ENCODE measurements at regions not wholly inside any gene's neighbourhood (a gene's known extent, or its start where the extent isn't known, plus 50 kb on each side); places are given as distances from the start of the nearest gene placed in this dataset.

GRCh38 chr2:142714600-142714999 is 162.9 kb upstream of the KYNU start:
- ChIA-PET CTCF (no interaction called here), POLR2A (no interaction called here)
- H3K9me3 Mint-ChIP-seq (ENCODE audit: insufficient read depth): no peaks in the 10 kb centered on the region
- H4K20me1 ChIP-seq (ENCODE audit: control insufficient read depth, insufficient read depth, low read length, poor library complexity, severe bottlenecking): no peaks in the 10 kb centered on the region
- TF ChIP-seq CTCF (IDR thresholded peaks at IDR 0.05) (no peak), EZH2 (IDR thresholded peaks at IDR 0.05; ENCODE audit: borderline replicate concordance, insufficient read depth, low read depth, low read length, poor library complexity, severe bottlenecking) (no peak)
- no peak overlapping the region for H3K9ac ChIP-seq (ENCODE audit: low read length)
- H3K27ac ChIP-seq (ENCODE audit: low read length in 2 of 2): no peak overlapping the region
- DNase-seq (no peak), ATAC-seq (ENCODE audit: low read depth) (no peak)
- intact Hi-C loops (cut with micrococcal nuclease): no loop called here
- H3K27me3 ChIP-seq (replicated peaks in 1 of 4; ENCODE audit: control extremely low read depth in 1 of 4, control insufficient read depth in 3 of 4, insufficient read depth in 4 of 4, low read length in 3 of 4): no peaks in the 10 kb centered on the region
- no peaks in the 10 kb centered on the region for H3K36me3 ChIP-seq (replicated peaks in 1 of 2; ENCODE audit: control extremely low read depth in 1 of 2, control insufficient read depth in 1 of 2, extremely low read depth in 1 of 2, insufficient read depth in 2 of 2, low read length in 1 of 2)
- H3K27ac Mint-ChIP-seq: no peak overlapping the region
- H3K9me3 ChIP-seq (ENCODE audit: control extremely low read depth in 1 of 3, control insufficient read depth in 2 of 3, insufficient read depth in 1 of 3, low read length in 2 of 3): no peaks in the 10 kb centered on the region
- no peak overlapping the region for H2AFZ ChIP-seq (ENCODE audit: insufficient read depth, low read depth, low read length, poor library complexity, severe bottlenecking)
- WGBS (ENCODE audit: insufficient coverage): no CpG with 5 or more reads among the region's 2 CpGs
- no peaks in the 10 kb centered on the region for H3K79me2 ChIP-seq (ENCODE audit: control insufficient read depth, insufficient read depth, low read length)
- no peaks in the 10 kb centered on the region for H3K4me1 Mint-ChIP-seq
- H3K4me1 ChIP-seq (ENCODE audit: control insufficient read depth in 2 of 2, insufficient read depth in 2 of 2, low read length in 2 of 2): no peaks in the 10 kb centered on the region
- no peak overlapping the region for H3K4me3 ChIP-seq (ENCODE audit: control extremely low read depth in 1 of 5, extremely low read depth in 1 of 5, insufficient read depth in 1 of 5, low read depth in 2 of 5, low read length in 4 of 5)
- no peak overlapping the region for H3K4me3 Mint-ChIP-seq
- H3K27me3 Mint-ChIP-seq: peaks cover 6% of the 10 kb centered on the region
- no peak overlapping the region for H3K4me2 ChIP-seq (replicated peaks; ENCODE audit: low read depth, low read length, poor library complexity, severe bottlenecking)

GRCh38 chr2:142710336-142710735 is 167.1 kb upstream of the KYNU start:
- Mint-ChIP-seq H3K27me3 (peaks cover 6% of the 10 kb centered on the region), H3K27ac (no peak overlapping the region), H3K4me1 (no peaks in the 10 kb centered on the region), H3K4me3 (no peak overlapping the region), H3K9me3 (ENCODE audit: insufficient read depth) (no peaks in the 10 kb centered on the region)
- H4K20me1 ChIP-seq (ENCODE audit: control insufficient read depth, insufficient read depth, low read length, poor library complexity, severe bottlenecking): no peaks in the 10 kb centered on the region
- H3K36me3 ChIP-seq (replicated peaks in 1 of 2; ENCODE audit: control extremely low read depth in 1 of 2, control insufficient read depth in 1 of 2, extremely low read depth in 1 of 2, insufficient read depth in 2 of 2, low read length in 1 of 2): no peaks in the 10 kb centered on the region
- WGBS (ENCODE audit: insufficient coverage): 67% methylated on average over 1 of the region's 1 CpG
- H3K4me3 ChIP-seq (ENCODE audit: control extremely low read depth in 1 of 5, extremely low read depth in 1 of 5, insufficient read depth in 1 of 5, low read depth in 2 of 5, low read length in 4 of 5): no peak overlapping the region
- H3K9me3 ChIP-seq (ENCODE audit: control extremely low read depth in 1 of 3, control insufficient read depth in 2 of 3, insufficient read depth in 1 of 3, low read length in 2 of 3): no peaks in the 10 kb centered on the region
- TF ChIP-seq CTCF (IDR thresholded peaks at IDR 0.05): no peak
- TF ChIP-seq EZH2 (IDR thresholded peaks at IDR 0.05; ENCODE audit: borderline replicate concordance, insufficient read depth, low read depth, low read length, poor library complexity, severe bottlenecking): no peak
- DNase-seq (no peak), ATAC-seq (ENCODE audit: low read depth) (no peak)
- H3K79me2 ChIP-seq (ENCODE audit: control insufficient read depth, insufficient read depth, low read length): no peaks in the 10 kb centered on the region
- no peak overlapping the region for H2AFZ ChIP-seq (ENCODE audit: insufficient read depth, low read depth, low read length, poor library complexity, severe bottlenecking)
- CTCF ChIA-PET: no interaction called here
- no peak overlapping the region for H3K4me2 ChIP-seq (replicated peaks; ENCODE audit: low read depth, low read length, poor library complexity, severe bottlenecking)
- no peak overlapping the region for H3K27ac ChIP-seq (ENCODE audit: low read length in 2 of 2)
- H3K27me3 ChIP-seq (replicated peaks in 1 of 4; ENCODE audit: control extremely low read depth in 1 of 4, control insufficient read depth in 3 of 4, insufficient read depth in 4 of 4, low read length in 3 of 4): no peaks in the 10 kb centered on the region
- no peaks in the 10 kb centered on the region for H3K4me1 ChIP-seq (ENCODE audit: control insufficient read depth in 2 of 2, insufficient read depth in 2 of 2, low read length in 2 of 2)
- H3K9ac ChIP-seq (ENCODE audit: low read length): no peak overlapping the region
- intact Hi-C loops (cut with micrococcal nuclease): no loop called here
- POLR2A ChIA-PET: no interaction called here

Measured in B cell (primary cell).